DOHH2 (cell line): ENCODE measurements at regions not wholly inside any gene's neighbourhood (a gene's known extent, or its start where the extent isn't known, plus 50 kb on each side); places are given as distances from the start of the nearest gene placed in this dataset.

Experiments
- H3F3A ChIP-seq: fragments of 200-600 bp; sonication (generic), shearing (Covaris generic); 2 replicates; pipeline ENCODE4 v1.6.0; 2016; ENCODE audit warnings: antibody characterized with exemption, mild to moderate bottlenecking; ENCODE audit not compliant: control insufficient read depth, insufficient read depth
- H3K27ac ChIP-seq: fragments of 200-600 bp; sonication (generic); 2 replicates; pipeline ENCODE4 v1.5.1; 2014; ENCODE audit warnings: low read depth, mild to moderate bottlenecking, low read length, moderate library complexity
- H3K27me3 ChIP-seq: fragments of 200-600 bp; sonication (generic); 2 replicates; pipeline ENCODE4 v1.6.1; 2014; ENCODE audit warnings: mild to moderate bottlenecking, low read length, mixed read lengths; ENCODE audit not compliant: control insufficient read depth
- H3K36me3 ChIP-seq: fragments of 200-600 bp; sonication (generic); 2 replicates; pipeline ENCODE4 v1.6.1; 2014; ENCODE audit warnings: mild to moderate bottlenecking, low read length, moderate library complexity, mixed read lengths; ENCODE audit not compliant: control insufficient read depth
- H3K4me1 ChIP-seq: fragments of 200-600 bp; sonication (generic); 2 replicates; pipeline ENCODE4 v1.6.1; 2014; ENCODE audit warnings: mild to moderate bottlenecking, low read length, mixed read lengths; ENCODE audit not compliant: control insufficient read depth
- H3K4me2 ChIP-seq: fragments of 200-600 bp; sonication (generic); 2 replicates; pipeline ENCODE4 v1.6.0; 2014; ENCODE audit warnings: mild to moderate bottlenecking, low read length, moderate library complexity
- H3K4me3 ChIP-seq: fragments of 200-600 bp; sonication (generic); 2 replicates; pipeline ENCODE4 v1.5.1; 2014; ENCODE audit warnings: mild to moderate bottlenecking, low read length, mixed read lengths
- H3K79me2 ChIP-seq: fragments of 200-600 bp; sonication (generic); 2 replicates; pipeline ENCODE4 v1.6.1; 2014; ENCODE audit warnings: mild to moderate bottlenecking, low read length, mixed read lengths; ENCODE audit not compliant: control insufficient read depth
- H3K9me2 ChIP-seq: fragments of 200-600 bp; sonication (generic); replicated peaks from 2 replicates; pipeline ENCODE4 v1.6.1; 2014; ENCODE audit warnings: mild to moderate bottlenecking, low read length, mixed read lengths; ENCODE audit not compliant: control insufficient read depth
- H3K9me3 ChIP-seq: fragments of 200-600 bp; sonication (generic); 2 replicates; pipeline ENCODE4 v1.6.1; 2014; ENCODE audit warnings: antibody characterized with exemption, low read length, mixed read lengths; ENCODE audit not compliant: control insufficient read depth, insufficient read depth
- H4K20me1 ChIP-seq: fragments of 200-600 bp; sonication (generic); 2 replicates; pipeline ENCODE4 v1.6.0; 2014; ENCODE audit warnings: low read depth, mild to moderate bottlenecking, antibody characterized with exemption, low read length, moderate library complexity; ENCODE audit not compliant: control insufficient read depth, insufficient read depth
- EZH2phosphoT487 ChIP-seq: fragments of 200-600 bp; sonication (generic); IDR thresholded peaks from 2 replicates; pipeline ENCODE4 v1.6.1; 2017; ENCODE audit warnings: borderline replicate concordance, mild to moderate bottlenecking, antibody characterized with exemption, low read length, moderate library complexity, mixed read lengths
- TF ChIP-seq, protein P1 (sequence below): fragments of 200-600 bp; sonication (generic); IDR thresholded peaks from one replicate; pipeline ENCODE4 v1.5.1; 2014; ENCODE audit warnings: antibody characterized with exemption, mild to moderate bottlenecking, low read depth, low read length; ENCODE audit not compliant: poor library complexity, severe bottlenecking

- Histone ChIP-seq H3K79me2 (no peaks in the 10 kb centered on the region), H3K4me3 (no peak overlapping the region), H3K9me3 (no peaks in the 10 kb centered on the region), H4K20me1 (no peaks in the 10 kb centered on the region), H3K36me3 (no peaks in the 10 kb centered on the region), H3K4me2 (no peak overlapping the region), H3K4me1 (no peaks in the 10 kb centered on the region), H3F3A (no peaks in the 10 kb centered on the region), H3K27me3 (peaks cover 3% of the 10 kb centered on the region; the same call in 1 of the 2 replicates), H3K27ac (no peak overlapping the region), H3K9me2 (no peaks in the 10 kb centered on the region)
- TF ChIP-seq EZH2phosphoT487: no peak
- TF ChIP-seq, protein P1, sequence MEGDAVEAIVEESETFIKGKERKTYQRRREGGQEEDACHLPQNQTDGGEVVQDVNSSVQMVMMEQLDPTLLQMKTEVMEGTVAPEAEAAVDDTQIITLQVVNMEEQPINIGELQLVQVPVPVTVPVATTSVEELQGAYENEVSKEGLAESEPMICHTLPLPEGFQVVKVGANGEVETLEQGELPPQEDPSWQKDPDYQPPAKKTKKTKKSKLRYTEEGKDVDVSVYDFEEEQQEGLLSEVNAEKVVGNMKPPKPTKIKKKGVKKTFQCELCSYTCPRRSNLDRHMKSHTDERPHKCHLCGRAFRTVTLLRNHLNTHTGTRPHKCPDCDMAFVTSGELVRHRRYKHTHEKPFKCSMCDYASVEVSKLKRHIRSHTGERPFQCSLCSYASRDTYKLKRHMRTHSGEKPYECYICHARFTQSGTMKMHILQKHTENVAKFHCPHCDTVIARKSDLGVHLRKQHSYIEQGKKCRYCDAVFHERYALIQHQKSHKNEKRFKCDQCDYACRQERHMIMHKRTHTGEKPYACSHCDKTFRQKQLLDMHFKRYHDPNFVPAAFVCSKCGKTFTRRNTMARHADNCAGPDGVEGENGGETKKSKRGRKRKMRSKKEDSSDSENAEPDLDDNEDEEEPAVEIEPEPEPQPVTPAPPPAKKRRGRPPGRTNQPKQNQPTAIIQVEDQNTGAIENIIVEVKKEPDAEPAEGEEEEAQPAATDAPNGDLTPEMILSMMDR: no peak
Measured at GRCh38 chr5:40359832-40360231, 319.9 kb upstream of the PTGER4 start.

GRCh38 chr5:40359093-40359492 lies 320.6 kb upstream of the PTGER4 start:
- Histone ChIP-seq H3K27ac (no peak overlapping the region), H3K27me3 (peaks cover 3% of the 10 kb centered on the region; the same call in 1 of the 2 replicates), H3F3A (no peaks in the 10 kb centered on the region), H3K9me3 (no peaks in the 10 kb centered on the region), H3K36me3 (no peaks in the 10 kb centered on the region), H4K20me1 (no peaks in the 10 kb centered on the region), H3K4me1 (no peaks in the 10 kb centered on the region), H3K4me2 (no peak overlapping the region), H3K79me2 (no peaks in the 10 kb centered on the region), H3K4me3 (no peak overlapping the region), H3K9me2 (no peaks in the 10 kb centered on the region)
- TF ChIP-seq, protein P1: no peak
- no peak for TF ChIP-seq EZH2phosphoT487

DNA sequence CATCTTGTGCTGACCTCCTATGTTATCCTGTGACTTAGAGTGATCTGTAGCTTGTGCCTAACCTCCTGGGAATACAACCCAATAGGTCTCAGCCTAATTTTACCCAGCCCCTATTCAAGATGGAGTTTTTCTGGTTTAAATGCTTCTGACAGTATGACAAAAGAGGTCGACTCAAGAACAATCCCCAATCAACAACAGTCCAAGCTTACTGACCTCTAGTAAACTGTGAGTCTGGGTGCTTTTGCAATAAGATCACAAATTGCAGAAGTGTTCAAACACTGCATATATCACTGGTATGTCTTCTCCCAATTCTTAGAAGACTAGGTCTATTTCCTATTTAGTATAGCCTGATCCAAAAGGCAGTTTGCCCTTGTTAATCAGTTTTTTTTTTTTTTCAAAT lies 323.5 kb upstream of the PTGER4 start:
- Histone ChIP-seq H3K9me3 (no peaks in the 10 kb centered on the region), H3K79me2 (no peaks in the 10 kb centered on the region), H3K4me2 (no peak overlapping the region), H3K4me3 (no peak overlapping the region), H3K36me3 (no peaks in the 10 kb centered on the region), H3K9me2 (no peaks in the 10 kb centered on the region), H3K27me3 (peaks cover 3% of the 10 kb centered on the region; the same call in 1 of the 2 replicates), H3K27ac (no peak overlapping the region), H3F3A (no peaks in the 10 kb centered on the region), H4K20me1 (no peaks in the 10 kb centered on the region), H3K4me1 (no peaks in the 10 kb centered on the region)
- TF ChIP-seq, protein P1: no peak
- TF ChIP-seq EZH2phosphoT487: no peak
